ENCODE measurements at regions not wholly inside any gene's neighbourhood (a gene's known extent, or its start where the extent isn't known, plus 50 kb on each side); places are given as distances from the start of the nearest gene placed in this dataset.
"Not testable (repeated sequence)": the region's sequence is repeated elsewhere in the genome, so short reads cannot be mapped to it uniquely, and the experiment has no call there.

- Histone ChIP-seq H3K4me3 (no peak overlapping the region), H3K27ac (no peak overlapping the region)
These were observed 1251.1 kb downstream of the AMY1C start for GRCh38 chr1:105000793-105001192.

- no peak overlapping the region for H3K4me3 ChIP-seq
- H3K27ac ChIP-seq = no peak overlapping the region
These were observed 1254.8 kb downstream of the AMY1C start for GRCh38 chr1:105004515-105004914.

- no peak overlapping the region for H3K4me3 ChIP-seq
- no peak overlapping the region for H3K27ac ChIP-seq
These were observed 1256.0 kb downstream of the AMY1C start for GRCh38 chr1:105005594-105006195.

- no peak overlapping the region for H3K27ac ChIP-seq
- no peak overlapping the region for H3K4me3 ChIP-seq
These were observed 1267.9 kb downstream of the AMY1C start for GRCh38 chr1:105017587-105017986.

- no peak overlapping the region for H3K27ac ChIP-seq
- H3K4me3 ChIP-seq = no peak overlapping the region
These were observed 1274.0 kb downstream of the AMY1C start for GRCh38 chr1:105023719-105024118.

GRCh38 chr1:105027838-105028471 lies 1278.3 kb downstream of the AMY1C start:
- Histone ChIP-seq H3K27ac (no peak overlapping the region), H3K4me3 (no peak overlapping the region)

- H3K4me3 ChIP-seq = no peak overlapping the region
- H3K27ac ChIP-seq = no peak overlapping the region
These were observed 1322.7 kb downstream of the AMY1C start for GRCh38 chr1:105072446-105072845.

GRCh38 chr1:105072850-105073249 lies 1323.2 kb downstream of the AMY1C start:
- H3K27ac ChIP-seq = no peak overlapping the region
- H3K4me3 ChIP-seq = no peak overlapping the region

- no peak overlapping the region for H3K4me3 ChIP-seq
These were observed 1324.0 kb downstream of the AMY1C start for GRCh38 chr1:105073660-105074059.

GRCh38 chr1:105083611-105084010 lies 1333.9 kb downstream of the AMY1C start:
- no peak overlapping the region for H3K27ac ChIP-seq
- no peak overlapping the region for H3K4me3 ChIP-seq

More at GRCh38 chr1:105073660-105074059, 1324.0 kb downstream of the AMY1C start:
- H3K27ac ChIP-seq = no peak overlapping the region

GRCh38 chr1:105087506-105087905 lies 1337.8 kb downstream of the AMY1C start:
- Histone ChIP-seq H3K4me3 (no peak overlapping the region), H3K27ac (no peak overlapping the region)

GRCh38 chr1:105088166-105088565 lies 1338.5 kb downstream of the AMY1C start:
- no peak overlapping the region for H3K27ac ChIP-seq
- no peak overlapping the region for H3K4me3 ChIP-seq

GRCh38 chr1:105093893-105094292 lies 1344.2 kb downstream of the AMY1C start:
- H3K27ac ChIP-seq, H3K4me3 ChIP-seq: not testable (repeated sequence)

- Histone ChIP-seq H3K4me3 (no peak overlapping the region), H3K27ac (no peak overlapping the region)
These were observed 1350.4 kb downstream of the AMY1C start for GRCh38 chr1:105100102-105100501.

- Histone ChIP-seq H3K4me3 (no peak overlapping the region), H3K27ac (no peak overlapping the region)
These were observed 1351.6 kb downstream of the AMY1C start for GRCh38 chr1:105101261-105101660.

- Histone ChIP-seq H3K4me3 (no peak overlapping the region), H3K27ac (no peak overlapping the region)
These were observed 1352.7 kb downstream of the AMY1C start for GRCh38 chr1:105102371-105102770.

GRCh38 chr1:105122041-105122440 lies 1372.3 kb downstream of the AMY1C start:
- Histone ChIP-seq H3K4me3 (no peak overlapping the region), H3K27ac (no peak overlapping the region)

GRCh38 chr1:105137543-105138457 lies 1388.1 kb downstream of the AMY1C start:
- no peak overlapping the region for H3K27ac ChIP-seq
- H3K4me3 ChIP-seq = no peak overlapping the region

- H3K27ac ChIP-seq = no peak overlapping the region
- H3K4me3 ChIP-seq = no peak overlapping the region
These were observed 1388.8 kb downstream of the AMY1C start for GRCh38 chr1:105138458-105138893.

GRCh38 chr1:105172788-105173187 lies 1423.1 kb downstream of the AMY1C start:
- Histone ChIP-seq H3K27ac (no peak overlapping the region), H3K4me3 (no peak overlapping the region)

GRCh38 chr1:105180789-105181188 lies 1431.1 kb downstream of the AMY1C start:
- Histone ChIP-seq H3K4me3 (no peak overlapping the region), H3K27ac (no peak overlapping the region)

Measured in skin epidermis (tissue), 12 donors.